IPS DF 19.7 (cell line): ENCODE measurements at regions not wholly inside any gene's neighbourhood (a gene's known extent, or its start where the extent isn't known, plus 50 kb on each side); places are given as distances from the start of the nearest gene placed in this dataset.

Experiments
- DNase-seq: peaks from one replicate; pipeline ENCODE4 v3.0.0-alpha.2; 2013; ENCODE audit warnings: low read depth, low spot score

- DNase-seq: no peak
Measured at GRCh38 chr6:77403424-77403823, 59.9 kb downstream of the HTR1B start.

GRCh38 chr6:77401231-77401630, 62.1 kb downstream of the HTR1B start:
- no peak for DNase-seq

- DNase-seq: no peak
Measured at GRCh38 chr6:77397561-77397960, 65.7 kb downstream of the HTR1B start.

- DNase-seq: no peak
Measured at GRCh38 chr6:77389402-77389801, 73.9 kb downstream of the HTR1B start.

- DNase-seq: no peak
Measured at GRCh38 chr6:77383026-77383425, 80.3 kb downstream of the HTR1B start.

- DNase-seq: no peak
Measured at GRCh38 chr6:77373955-77374354, 89.3 kb downstream of the HTR1B start.

GRCh38 chr6:77371748-77372147, 91.5 kb downstream of the HTR1B start:
- DNase-seq: no peak

- DNase-seq: no peak
Measured at GRCh38 chr6:77368660-77369313, 94.5 kb downstream of the HTR1B start.

- DNase-seq: no peak
Measured at GRCh38 chr6:77366798-77367197, 96.5 kb downstream of the HTR1B start.

- no peak for DNase-seq
Measured at GRCh38 chr6:77363702-77364101, 99.6 kb downstream of the HTR1B start.

- no peak for DNase-seq
Measured at GRCh38 chr6:77362055-77362454, 101.2 kb downstream of the HTR1B start.

GRCh38 chr6:77361018-77361417, 102.3 kb downstream of the HTR1B start:
- DNase-seq: no peak

GRCh38 chr6:77356821-77357220, 106.5 kb downstream of the HTR1B start:
- no peak for DNase-seq

GRCh38 chr6:77354581-77354980, 108.7 kb downstream of the HTR1B start:
- no peak for DNase-seq

GRCh38 chr6:77353129-77353528, 110.2 kb downstream of the HTR1B start:
- DNase-seq: no peak

GRCh38 chr6:77341058-77341986, 122.0 kb downstream of the HTR1B start:
- DNase-seq: no peak

- DNase-seq: no peak
Measured at GRCh38 chr6:77340331-77340730, 123.0 kb downstream of the HTR1B start.

- DNase-seq: no peak
Measured at GRCh38 chr6:77339926-77340325, 123.4 kb downstream of the HTR1B start.

GRCh38 chr6:77337392-77337791, 125.9 kb downstream of the HTR1B start:
- DNase-seq: no peak

GRCh38 chr6:77334093-77334492, 129.2 kb downstream of the HTR1B start:
- DNase-seq: no peak

GRCh38 chr6:77332915-77333623, 130.2 kb downstream of the HTR1B start:
- DNase-seq: no peak

GRCh38 chr6:77326711-77327110, 136.6 kb downstream of the HTR1B start:
- no peak for DNase-seq
